GM13977 (cell line): ENCODE measurements at regions not wholly inside any gene's neighbourhood (a gene's known extent, or its start where the extent isn't known, plus 50 kb on each side); places are given as distances from the start of the nearest gene placed in this dataset.

Experiments
- DNase-seq: peaks from one replicate; pipeline ENCODE4 v3.0.0; 2012; ENCODE audit warnings: low spot score
- in situ Hi-C: fragments of 300-500 bp; cut with MboI; formaldehyde crosslinking; loops from one replicate; pipeline ENCODE4 v1.12.0; 2022; ENCODE audit warnings: low sequenced_read_pairs, low pct_unique_long_range_greater_than_20kb, mixed read lengths, inconsistent platforms; ENCODE audit not compliant: unreplicated experiment
- TF ChIP-seq, protein P1 (sequence below): IDR thresholded peaks from 2 replicates; pipeline ENCODE4 v1.5.1; 2012; ENCODE audit warnings: mild to moderate bottlenecking, control low read depth; ENCODE audit not compliant: insufficient read depth; ENCODE audit errors: extremely low read depth, missing control alignments

DNA sequence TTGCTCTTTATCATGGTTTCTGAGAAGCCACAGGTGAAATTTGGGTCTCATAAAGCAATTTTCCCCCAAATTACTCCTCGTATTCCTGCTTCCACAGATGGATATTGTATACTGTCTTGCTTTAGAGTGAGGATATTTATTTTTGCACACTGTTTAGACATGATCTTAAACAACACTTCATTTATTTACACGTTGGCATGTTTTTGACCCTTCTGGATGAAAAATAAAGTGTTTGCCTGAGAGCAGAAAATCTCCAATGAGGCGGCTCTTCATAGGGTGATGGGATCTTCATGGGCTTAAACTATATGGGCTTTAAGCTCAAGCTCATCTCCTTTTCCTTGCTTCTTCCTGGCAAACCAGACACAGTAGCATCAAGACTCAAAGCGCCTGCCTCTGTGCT lies 148.4 kb downstream of the MACROH2A1 start:
- in situ Hi-C loops: no loop called here
- TF ChIP-seq, protein P1, sequence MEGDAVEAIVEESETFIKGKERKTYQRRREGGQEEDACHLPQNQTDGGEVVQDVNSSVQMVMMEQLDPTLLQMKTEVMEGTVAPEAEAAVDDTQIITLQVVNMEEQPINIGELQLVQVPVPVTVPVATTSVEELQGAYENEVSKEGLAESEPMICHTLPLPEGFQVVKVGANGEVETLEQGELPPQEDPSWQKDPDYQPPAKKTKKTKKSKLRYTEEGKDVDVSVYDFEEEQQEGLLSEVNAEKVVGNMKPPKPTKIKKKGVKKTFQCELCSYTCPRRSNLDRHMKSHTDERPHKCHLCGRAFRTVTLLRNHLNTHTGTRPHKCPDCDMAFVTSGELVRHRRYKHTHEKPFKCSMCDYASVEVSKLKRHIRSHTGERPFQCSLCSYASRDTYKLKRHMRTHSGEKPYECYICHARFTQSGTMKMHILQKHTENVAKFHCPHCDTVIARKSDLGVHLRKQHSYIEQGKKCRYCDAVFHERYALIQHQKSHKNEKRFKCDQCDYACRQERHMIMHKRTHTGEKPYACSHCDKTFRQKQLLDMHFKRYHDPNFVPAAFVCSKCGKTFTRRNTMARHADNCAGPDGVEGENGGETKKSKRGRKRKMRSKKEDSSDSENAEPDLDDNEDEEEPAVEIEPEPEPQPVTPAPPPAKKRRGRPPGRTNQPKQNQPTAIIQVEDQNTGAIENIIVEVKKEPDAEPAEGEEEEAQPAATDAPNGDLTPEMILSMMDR: no peak
- DNase-seq: no peak

DNA sequence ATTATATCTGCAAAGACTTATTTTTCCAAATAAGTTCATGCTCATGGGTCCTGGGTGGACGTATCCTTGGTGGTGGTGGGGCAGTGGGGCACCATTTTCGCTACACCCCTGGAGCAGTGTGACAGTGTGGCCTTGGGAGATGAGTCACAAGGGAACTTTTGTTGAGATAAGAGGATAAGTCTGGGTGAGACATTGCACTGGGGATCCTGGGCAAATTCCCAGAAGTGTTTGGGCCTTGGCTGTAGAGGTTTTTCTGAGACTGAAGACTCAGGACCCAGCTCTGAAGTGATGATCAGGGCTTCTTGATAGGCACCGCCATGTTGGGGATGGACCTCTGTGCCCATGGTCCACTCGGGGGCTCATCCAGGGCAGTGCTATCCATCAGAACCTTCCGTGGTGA lies 149.4 kb downstream of the MACROH2A1 start:
- in situ Hi-C loops: no loop called here
- TF ChIP-seq, protein P1: no peak
- no peak for DNase-seq

DNA sequence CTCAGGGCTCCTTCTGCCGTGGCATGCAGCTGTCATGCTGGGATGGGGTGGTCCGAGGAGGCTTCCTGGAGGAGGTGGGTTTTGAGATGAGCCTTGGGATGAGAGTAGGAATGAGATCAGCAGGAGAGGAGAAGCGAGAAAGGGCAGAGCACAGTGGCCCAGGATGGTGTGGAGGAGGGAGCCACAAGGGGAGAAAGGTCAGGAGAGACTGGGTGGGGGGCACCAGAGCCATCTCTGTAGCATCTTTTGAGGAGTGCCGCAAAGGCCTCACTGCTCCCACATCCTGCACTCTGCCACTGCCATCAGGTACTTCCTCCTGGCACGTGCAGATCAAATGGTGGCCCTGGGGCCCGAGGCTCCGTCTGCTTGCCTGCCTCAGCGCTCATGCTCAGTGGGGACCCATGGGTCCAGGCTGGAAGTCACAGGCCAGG lies 150.2 kb downstream of the MACROH2A1 start:
- DNase-seq: no peak
- in situ Hi-C loops: no loop called here
- TF ChIP-seq, protein P1: no peak

DNA sequence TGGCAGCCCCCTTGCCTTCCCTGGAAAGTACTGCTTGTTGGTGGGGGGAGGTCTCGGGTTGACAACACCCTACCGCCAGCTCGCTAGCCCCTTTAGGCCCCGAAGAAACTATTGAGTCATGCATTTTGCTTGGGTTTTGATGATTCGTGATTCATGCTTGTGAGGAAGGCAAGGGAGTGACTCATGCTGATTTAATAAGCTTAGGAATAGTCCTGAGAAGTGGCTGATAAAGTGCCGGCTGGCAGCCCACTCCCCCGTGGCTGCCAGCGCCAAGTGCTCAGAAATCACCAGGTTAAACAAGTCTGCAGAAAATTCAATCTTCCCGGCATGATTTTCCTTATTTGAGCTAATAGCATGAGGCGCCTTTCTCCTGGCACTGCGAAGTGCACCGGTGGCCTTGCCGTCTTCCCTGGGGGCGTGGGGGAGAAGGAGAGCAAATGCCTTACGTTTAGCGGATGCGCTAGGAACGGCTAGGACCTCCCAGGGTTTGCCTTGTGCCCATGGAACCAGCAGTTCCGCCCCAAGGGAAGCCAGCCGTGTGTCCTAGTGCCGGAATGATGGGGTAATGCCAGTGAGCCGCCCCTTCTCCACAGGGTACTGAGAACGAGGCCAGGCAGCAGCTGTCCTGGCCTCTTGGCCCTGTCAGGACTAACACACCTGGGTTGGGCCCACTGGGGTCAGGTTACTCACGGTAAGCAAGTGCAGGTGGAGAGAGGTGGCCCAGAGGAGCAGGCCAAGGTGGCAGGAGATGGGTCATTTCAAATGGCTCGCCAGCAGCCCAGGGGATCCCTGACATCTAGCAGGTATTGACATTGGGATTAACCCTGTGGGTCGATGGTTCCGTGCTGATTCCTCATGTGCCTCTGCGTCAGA lies 151.9 kb downstream of the MACROH2A1 start:
- TF ChIP-seq, protein P1: no peak
- in situ Hi-C loops: no loop called here
- DNase-seq: no peak

DNA sequence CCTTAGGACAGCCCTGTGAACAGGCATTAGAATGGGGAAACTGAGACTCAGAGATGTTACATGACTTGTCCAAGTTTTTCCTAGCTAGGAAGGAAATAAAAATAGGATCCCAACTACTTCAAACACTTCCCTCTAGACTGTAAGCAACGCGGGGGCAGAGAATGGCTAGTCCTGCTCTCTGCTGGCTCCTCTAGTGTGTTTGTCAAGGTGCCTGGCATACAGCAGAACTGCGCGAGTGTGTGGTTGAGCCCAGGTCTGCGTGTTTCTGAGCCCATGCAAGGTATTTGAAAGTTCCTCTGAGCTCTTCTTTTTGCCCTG lies 152.5 kb downstream of the MACROH2A1 start:
- in situ Hi-C loops: no loop called here
- DNase-seq: no peak
- TF ChIP-seq, protein P1: no peak

DNA sequence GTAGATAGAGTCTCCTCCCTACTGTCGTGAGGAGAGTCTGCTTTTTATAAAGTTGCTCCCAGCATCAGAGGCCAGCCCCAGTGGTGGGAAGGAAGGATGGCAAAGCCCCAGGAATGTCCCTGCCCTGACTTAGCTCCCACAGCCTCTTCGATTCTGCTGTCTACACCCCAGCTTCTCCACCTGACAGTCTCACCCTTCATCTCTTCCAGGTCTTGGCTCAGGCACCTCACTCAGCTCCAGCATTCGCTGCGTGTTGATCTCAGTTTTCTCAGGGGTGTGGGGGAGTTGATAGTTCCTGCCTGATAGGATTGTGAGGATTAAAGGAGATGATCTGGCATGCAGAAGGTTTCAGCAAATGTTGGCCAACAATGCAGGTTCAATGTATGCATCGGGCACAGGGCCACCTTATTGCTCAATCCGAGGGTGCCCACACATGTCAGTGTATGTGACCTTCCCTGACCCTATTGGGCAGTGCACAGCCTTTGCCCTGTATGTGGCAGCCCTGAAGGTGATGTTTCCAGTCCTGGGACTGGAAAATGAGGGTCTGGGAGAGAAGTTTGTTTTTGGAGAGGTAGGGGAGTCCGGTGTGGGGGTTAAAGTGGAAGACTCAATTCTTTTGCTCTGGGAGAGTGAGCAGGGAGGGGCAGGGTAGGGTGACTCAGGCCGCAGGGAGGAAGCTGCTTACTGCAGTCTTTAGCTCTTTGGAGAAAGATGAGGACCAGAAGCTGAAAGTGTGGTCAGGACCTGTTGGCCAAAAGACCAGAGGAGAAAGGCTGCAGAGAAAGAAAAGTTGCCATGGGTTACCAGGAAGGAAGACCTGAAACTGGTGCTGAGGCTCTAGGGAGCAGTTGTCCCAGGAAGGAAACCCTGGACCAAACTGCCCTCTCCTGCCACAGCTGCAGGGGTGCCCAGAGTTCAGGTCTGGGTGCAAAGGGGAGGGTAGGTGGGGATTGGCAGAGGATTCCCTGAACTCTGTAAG lies 153.2 kb downstream of the MACROH2A1 start:
- in situ Hi-C loops: no loop called here
- TF ChIP-seq, protein P1: no peak
- no peak for DNase-seq
